EH (cell line): ENCODE measurements at regions not wholly inside any gene's neighbourhood (a gene's known extent, or its start where the extent isn't known, plus 50 kb on each side); places are given as distances from the start of the nearest gene placed in this dataset.
"Not testable (repeated sequence)": the region's sequence is repeated elsewhere in the genome, so short reads cannot be mapped to it uniquely, and the experiment has no call there.

ENCODE experiments used
- DNase-seq: peaks from one replicate; pipeline ENCODE4 v3.0.0-alpha.2; 2015; ENCODE audit warnings: low read depth

DNA sequence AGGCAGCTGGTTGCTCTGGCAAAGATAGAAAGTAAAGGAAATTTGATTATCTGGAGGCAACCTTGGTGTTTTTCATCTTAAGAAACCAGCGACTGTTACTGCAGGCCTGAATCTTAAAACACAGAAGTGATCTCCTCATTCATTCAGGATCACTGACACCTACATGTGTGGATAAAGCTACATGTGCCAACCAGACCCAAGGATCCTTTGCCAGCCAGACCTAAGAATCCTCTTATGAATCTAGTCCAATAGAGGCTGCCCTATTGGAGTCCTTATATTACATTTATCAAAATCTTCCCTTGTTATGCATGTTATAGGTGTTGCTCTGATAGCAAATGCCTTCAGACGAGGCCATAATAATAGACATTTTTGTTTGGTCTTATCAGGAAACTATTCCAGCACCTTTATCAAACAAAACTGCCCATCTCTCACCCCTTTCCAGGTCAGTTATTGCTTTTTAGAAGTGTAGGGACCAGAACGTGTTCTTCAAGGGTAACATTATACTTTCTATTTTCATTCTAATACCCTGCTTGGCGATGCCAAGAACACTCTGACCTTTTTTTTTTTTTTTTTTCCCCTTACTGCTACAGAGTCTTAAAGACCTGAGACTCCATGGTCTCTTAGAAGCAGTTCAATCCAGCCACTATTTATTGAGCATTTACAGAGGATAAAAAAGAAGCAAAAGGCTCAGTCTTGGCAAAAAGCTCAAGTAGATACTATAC lies 175.5 kb upstream of the PTBP2 start:
- no peak for DNase-seq

GRCh38 chr1:96550061-96550460 lies 171.5 kb upstream of the PTBP2 start:
- DNase-seq: no peak

DNA sequence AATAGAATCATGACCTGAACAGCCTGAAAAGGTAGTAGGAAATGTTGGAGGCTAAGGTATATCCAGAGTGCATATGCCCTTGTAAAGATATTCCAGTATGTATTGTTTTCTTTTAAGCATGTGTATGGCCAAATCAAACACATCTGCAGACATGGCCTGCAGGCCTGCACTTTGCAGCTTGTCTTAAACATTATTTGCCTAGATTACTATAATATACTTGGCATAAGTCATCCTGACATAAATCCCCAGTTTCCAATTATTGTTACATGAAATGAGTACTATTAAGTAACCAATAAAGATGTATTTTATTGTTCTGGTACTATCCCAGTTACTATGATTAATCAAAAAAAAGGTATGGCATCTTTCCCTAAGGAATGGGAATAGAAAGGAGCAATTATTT lies 169.1 kb upstream of the PTBP2 start:
- no peak for DNase-seq

DNA sequence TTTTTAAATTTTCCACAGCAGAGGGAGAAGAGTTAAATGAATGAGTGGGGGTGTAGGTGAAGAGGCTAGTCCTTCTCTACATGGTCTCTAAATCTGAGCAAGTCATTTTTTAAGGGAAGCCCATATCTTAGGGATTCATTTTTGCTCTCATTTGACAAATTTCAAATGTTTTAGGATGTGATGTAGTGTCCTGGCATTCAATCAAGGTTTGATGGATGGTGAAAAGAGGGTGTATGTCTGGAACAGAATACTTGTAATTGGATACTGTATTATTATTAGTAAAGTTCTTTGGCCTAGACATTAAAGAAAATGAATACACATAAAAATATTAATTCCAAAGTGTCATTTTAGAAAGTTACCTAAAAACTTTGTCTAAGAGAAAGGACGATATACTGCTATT lies 167.8 kb upstream of the PTBP2 start:
- no peak for DNase-seq

DNA sequence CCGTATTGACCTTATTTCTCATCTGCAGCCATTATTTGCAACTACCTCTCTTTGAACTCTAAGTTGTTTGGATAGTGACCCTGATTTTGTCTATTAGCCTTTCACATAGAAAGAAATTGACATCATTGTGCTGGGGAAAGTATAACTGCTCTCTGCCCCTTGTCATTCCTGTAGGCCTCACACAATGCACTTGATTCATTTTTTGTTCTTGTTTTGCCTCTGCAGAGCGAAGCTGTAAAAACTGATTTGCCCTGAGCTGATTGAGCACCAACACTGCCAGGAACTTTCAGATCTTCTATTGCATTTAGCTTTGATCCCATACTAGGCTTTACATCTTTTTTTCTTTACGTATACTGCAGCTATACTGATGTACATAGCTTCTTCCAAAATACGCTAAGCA lies 167.2 kb upstream of the PTBP2 start:
- no peak for DNase-seq

DNA sequence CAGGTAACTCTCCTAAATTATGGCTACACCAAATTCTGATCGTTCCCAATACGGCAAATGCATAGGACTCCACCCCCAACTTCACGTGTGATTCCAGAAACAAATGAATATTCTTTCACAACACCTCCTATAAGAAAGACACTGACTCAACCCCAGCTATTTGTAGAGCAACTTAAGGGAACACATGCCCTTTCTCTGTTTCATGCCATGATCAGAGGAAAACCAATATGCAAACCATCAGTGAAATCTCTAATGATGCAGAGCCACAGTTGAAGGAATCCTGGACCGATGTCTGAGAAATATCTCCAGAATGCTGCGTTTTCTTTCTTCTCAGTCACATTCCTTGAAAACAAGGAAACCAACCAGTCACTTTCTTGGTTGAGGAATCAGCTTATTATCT lies 164.2 kb upstream of the PTBP2 start:
- no peak for DNase-seq

GRCh38 chr1:96558635-96559034 lies 162.9 kb upstream of the PTBP2 start:
- DNase-seq: no peak

DNA sequence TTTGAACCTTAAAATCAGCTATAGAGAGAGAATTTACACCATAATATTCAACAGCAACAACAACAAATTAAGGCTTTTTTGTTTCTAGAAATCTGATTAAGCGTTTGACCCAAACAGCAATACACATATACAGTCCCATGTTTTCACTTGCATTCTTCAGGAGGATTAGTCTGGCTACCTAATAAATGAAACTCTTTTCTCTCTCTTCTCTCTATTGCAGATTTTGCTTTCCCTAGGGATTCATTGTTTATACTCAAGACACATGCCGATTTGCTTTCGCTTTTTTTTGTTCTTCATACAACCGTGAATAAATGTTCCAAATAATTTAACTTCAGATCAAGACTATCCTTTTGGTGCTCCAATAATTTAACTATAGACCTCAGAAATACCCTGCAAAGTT lies 162.4 kb upstream of the PTBP2 start:
- DNase-seq: no peak

DNA sequence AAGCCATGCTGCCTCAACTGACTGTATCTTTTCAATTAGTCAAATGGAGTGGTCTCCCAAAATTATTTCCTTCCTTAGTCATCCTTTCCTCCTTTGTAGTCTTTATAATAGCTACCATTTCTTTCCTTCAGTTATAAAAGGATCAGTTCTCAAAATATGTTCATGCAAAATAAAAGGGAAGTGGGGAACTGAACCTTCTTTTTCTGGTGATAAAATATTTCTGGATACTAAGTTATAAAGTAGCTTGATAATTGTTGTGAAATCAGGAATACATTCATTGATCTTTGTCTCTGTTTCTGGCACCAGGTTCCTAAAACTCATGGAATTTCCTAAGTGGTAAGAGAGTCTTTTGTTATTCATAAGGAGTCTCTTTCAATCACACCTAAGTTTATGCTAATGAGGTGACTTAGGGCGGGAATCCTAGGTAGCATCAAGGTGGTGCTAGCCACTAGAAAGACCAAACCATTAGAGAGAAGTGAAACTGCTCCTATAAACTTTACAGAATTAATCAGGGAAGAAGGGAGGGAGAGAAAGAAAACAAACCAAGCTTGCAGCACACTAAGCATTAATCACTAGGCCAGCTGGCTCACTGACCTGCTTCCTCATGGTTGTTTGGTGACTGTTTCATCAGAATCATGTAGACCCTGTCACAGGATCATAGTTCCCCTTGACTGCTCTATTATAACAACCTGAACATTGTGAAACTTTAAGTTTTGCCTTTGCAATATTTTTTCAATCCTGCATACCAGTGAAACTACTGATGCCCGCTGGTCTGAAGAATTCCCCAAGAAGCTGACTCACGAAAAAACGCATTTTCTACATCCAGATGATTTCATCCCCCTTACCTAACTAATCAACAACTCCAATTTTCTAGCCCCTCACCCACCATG lies 161.6 kb upstream of the PTBP2 start:
- DNase-seq: peak; percentile 81

GRCh38 chr1:96562094-96562493 lies 159.5 kb upstream of the PTBP2 start:
- no peak for DNase-seq

- not testable (repeated sequence) for DNase-seq
Measured at GRCh38 chr1:96564401-96564800, 157.2 kb upstream of the PTBP2 start.

DNA sequence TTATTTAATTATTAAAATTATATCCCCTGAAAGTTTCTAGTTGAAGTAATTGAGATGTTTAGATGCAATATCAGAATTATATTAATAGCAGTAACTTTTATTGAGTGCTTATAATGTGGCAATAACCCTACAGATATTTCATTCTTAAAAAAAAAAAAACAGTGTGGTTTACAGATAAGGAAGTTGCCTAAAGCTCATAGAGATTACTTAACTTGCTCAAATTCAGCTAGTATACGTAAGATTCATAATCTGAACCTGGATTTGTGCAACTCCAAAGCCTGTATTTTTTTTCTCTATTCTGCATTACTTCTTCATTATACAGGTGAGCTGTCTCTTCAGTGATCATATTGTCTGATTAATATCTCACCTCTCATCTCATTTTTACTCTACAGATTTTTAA lies 156.0 kb upstream of the PTBP2 start:
- no peak for DNase-seq

DNA sequence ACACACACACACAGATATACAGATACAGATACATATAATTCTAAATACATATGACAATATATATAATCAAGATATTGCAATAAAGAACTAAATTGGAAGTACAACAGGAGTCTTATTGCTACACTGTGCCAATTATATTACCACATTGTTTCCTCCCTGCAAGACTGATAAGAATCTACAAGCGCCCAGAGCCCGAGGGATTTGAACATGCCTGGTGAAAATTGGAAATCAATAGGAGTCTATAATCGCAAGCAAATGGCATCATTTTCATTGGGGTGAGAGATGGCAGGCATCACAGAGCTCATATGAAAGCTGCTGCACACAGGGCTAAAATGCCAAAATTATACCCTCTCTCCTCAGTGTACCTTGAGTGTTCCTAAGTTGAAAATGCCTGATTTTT lies 152.9 kb upstream of the PTBP2 start:
- no peak for DNase-seq

DNA sequence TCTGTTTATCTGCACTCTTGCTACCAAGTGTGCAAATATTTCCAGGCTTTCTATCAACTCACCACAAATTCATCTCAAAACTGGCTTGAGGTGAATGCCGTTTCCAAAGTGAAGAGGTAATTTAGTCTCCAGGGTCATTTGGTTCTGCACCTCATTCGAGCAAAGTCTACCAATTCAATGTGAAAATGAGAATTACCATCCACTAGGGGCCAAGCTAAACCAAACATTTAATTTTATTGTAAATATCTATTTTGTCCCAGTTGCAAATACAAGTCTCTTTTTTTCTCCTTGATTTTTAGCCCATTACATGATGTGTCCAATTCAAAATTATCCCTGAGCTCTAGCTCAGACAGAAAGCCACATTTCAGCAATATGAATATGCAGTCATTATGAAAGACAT lies 152.3 kb upstream of the PTBP2 start:
- no peak for DNase-seq

DNA sequence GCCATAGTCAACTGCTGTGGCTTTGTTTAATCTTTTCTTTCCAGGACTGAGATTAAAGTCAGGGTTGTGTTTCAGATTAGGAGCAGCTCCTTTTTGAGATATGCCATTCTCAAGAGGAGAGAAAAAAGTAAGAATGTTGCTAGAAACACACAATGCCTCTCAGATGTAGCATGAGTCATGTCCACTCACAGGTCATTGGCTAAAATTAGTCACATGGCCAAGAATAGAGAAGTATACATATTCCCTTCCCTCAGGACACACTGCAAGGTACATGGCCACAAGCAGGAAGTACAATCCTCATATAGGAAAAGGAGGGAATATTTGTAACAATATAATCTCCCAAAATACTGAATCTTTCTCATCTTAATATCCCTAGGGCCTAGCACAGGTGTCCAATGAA lies 141.9 kb upstream of the PTBP2 start:
- DNase-seq: peak; percentile 2

DNA sequence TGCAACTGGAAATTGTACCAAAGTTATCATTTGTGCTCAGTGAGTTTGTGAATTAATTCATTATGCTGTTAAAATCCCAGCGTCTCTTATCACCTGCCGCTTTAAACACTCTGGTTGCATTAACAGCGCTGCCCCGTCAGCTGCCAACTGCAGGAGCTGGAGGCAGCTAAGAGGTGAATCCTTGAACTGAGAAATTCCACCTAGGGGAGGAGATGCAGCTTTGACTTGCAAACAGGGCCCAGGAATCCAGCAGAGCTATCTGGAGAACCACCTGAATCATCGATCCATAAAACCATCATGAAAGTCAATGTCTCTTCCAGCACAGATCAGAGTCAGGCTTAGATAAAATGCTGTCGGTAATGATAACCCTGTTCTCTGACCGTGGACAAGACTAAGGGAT lies 140.7 kb upstream of the PTBP2 start:
- no peak for DNase-seq

DNA sequence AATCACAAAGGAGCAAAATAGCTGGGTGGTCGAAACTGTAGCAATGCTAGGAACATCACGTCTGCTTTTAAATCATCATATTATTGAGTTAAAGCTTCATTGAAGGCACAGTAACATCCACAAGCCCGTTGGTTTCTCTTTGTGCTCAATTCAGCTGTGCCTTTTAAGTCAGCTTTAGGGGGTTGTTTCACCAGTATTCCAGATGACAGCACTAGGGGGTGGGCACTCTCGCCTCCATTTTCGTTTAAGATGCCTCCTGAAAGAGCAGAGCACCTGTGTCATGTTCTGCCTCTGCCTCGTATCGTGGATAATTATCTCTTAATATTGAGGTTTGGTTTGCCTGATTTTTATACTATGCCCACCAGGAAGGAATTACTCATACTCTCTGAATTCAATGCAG lies 139.8 kb upstream of the PTBP2 start:
- DNase-seq: no peak

DNA sequence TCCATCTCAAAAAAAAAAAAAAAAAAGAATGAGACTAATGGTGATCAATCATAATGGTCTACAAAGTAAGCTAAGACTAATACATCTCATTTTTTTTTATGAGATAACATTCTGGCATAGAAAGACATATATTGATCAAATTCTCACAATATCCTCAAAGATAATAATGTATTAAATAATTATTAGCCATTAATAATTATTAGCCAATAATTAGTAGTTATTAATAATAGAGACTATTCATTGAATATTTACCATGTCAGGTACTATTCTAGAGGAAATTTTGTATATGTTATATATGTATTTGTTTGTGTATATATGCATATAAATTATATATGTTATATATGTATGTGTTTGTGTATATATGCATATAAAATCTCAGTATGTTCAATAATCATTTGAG lies 137.7 kb upstream of the PTBP2 start:
- DNase-seq: no peak

GRCh38 chr1:96587222-96587621 lies 134.4 kb upstream of the PTBP2 start:
- DNase-seq: no peak

DNA sequence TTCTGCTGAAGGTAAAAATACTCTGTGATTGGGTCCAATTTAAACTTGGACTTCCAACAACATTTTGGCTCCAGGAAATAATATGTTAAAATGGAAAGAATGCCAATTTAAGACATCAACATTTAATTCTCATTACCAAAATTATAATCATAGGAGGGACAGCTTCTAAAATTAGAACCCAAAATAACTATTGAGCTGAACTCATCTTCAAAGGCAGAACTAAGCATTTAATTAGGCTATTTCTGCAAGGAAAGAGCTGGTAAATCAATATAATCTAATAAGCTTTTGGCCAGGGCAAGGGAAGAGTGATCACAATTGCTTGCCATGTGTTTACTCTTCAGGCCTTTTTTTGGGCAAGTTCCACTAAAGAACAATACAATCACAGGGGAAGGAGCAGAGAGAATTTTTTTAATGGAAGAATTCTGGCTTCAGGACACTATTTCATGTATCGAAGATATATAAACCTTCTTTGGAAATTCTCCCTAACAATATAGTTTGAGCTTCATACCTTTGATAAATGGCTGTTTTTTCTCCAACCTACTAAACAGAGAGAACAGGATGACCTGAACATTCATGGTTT lies 133.1 kb upstream of the PTBP2 start:
- no peak for DNase-seq

DNA sequence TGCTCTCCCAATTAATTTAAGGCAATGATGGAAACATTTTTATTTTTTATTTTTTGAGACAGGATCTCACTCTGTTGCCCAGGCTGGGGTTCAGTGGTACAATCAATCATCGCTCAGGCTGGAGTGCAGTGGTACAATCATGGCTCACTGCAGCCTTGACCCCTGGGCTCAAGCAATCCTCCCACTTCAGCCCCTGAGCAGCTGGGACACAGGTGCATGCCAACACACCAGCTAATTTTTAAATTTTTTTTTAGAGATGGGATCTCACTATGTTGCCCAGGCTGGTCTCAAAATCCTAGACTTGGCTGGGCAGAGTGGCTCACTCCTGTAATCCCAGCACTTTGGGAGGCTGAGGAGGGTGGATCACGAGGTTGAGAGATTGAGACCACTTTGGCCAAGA lies 126.1 kb upstream of the PTBP2 start:
- DNase-seq: not testable (repeated sequence)

DNA sequence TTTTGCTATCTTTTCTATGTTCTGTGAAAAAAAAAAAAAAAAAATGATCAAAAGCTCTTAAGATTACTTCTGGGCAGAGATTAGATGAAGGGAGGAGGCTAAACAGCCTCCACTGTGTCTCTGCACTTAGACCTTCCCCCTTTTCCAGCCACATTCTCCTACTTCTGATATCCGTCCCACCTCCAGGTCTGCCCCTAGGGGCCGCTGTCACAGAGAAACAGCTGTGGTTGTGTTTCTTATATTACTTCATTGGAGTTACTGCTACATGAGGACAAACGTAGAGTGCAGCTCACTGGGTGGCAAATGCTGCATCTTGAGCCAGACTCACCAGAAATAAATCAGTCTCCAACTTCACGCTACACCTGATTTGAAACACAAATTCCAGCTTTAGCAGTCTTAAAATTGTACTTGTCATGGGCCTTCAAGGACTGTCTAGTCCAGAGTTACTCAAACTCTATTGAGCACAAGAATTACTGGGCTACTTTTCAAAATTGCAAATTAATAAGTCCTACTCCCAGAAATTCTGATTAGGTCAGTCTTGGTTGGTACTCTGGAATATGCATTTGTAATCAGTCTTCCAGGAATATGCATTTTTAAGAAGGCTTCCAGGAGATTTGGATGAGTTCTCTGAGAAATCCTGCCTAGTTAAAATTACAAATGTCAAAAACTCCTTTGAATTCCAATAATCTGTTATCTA lies 125.2 kb upstream of the PTBP2 start:
- DNase-seq: peak; percentile 32

DNA sequence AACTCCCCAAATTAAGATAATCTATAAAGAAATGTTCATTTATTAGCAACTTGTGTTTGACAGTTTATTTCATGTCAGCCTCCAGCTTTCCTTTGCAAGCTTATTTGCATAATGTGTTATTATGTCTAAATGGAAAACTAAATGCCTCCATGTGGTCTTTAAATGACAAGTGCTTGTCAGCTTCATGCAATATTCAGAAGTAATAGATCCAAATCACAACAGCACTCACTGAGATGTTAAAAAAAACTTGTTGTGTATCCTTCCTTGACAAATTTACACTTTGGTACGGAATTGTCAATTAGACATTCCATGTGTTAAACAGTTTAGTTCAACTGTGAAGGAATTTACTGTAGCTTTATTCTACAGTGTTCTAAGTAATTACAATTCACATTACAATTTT lies 124.4 kb upstream of the PTBP2 start:
- no peak for DNase-seq
